ENCODE measurements at regions not wholly inside any gene's neighbourhood (a gene's known extent, or its start where the extent isn't known, plus 50 kb on each side); places are given as distances from the start of the nearest gene placed in this dataset.

GRCh38 chr12:131418121-131418520 lies 292.8 kb upstream of the SFSWAP start:
- TF ChIP-seq CTCF (IDR thresholded peaks at IDR 0.05; ENCODE audit: control insufficient read depth, insufficient read depth, low read depth, low read length, missing control alignments) = no peak
- DNase-seq (ENCODE audit: low read depth) = no peak
- H3K4me3 ChIP-seq (ENCODE audit: control insufficient read depth, low read depth, low read length) = no peak overlapping the region

GRCh38 chr12:131418884-131419283 lies 292.0 kb upstream of the SFSWAP start:
- DNase-seq (ENCODE audit: low read depth) = no peak
- TF ChIP-seq CTCF (IDR thresholded peaks at IDR 0.05; ENCODE audit: control insufficient read depth, insufficient read depth, low read depth, low read length, missing control alignments) = no peak
- no peak overlapping the region for H3K4me3 ChIP-seq (ENCODE audit: control insufficient read depth, low read depth, low read length)

GRCh38 chr12:131420867-131421447 lies 289.9 kb upstream of the SFSWAP start:
- no peak for DNase-seq (ENCODE audit: low read depth)
- no peak for TF ChIP-seq CTCF (IDR thresholded peaks at IDR 0.05; ENCODE audit: control insufficient read depth, insufficient read depth, low read depth, low read length, missing control alignments)
- H3K4me3 ChIP-seq (ENCODE audit: control insufficient read depth, low read depth, low read length) = no peak overlapping the region

GRCh38 chr12:131421509-131422186 lies 289.2 kb upstream of the SFSWAP start:
- no peak for DNase-seq (ENCODE audit: low read depth)
- TF ChIP-seq CTCF (IDR thresholded peaks at IDR 0.05; ENCODE audit: control insufficient read depth, insufficient read depth, low read depth, low read length, missing control alignments) = no peak
- no peak overlapping the region for H3K4me3 ChIP-seq (ENCODE audit: control insufficient read depth, low read depth, low read length)

GRCh38 chr12:131422187-131422520 lies 288.7 kb upstream of the SFSWAP start:
- no peak for TF ChIP-seq CTCF (IDR thresholded peaks at IDR 0.05; ENCODE audit: control insufficient read depth, insufficient read depth, low read depth, low read length, missing control alignments)
- no peak overlapping the region for H3K4me3 ChIP-seq (ENCODE audit: control insufficient read depth, low read depth, low read length)

GRCh38 chr12:131422744-131423143 lies 288.1 kb upstream of the SFSWAP start:
- H3K4me3 ChIP-seq (ENCODE audit: control insufficient read depth, low read depth, low read length) = no peak overlapping the region
- no peak for DNase-seq (ENCODE audit: low read depth)
- TF ChIP-seq CTCF (IDR thresholded peaks at IDR 0.05; ENCODE audit: control insufficient read depth, insufficient read depth, low read depth, low read length, missing control alignments) = no peak

More at GRCh38 chr12:131422187-131422520, 288.7 kb upstream of the SFSWAP start:
- no peak for DNase-seq (ENCODE audit: low read depth)
